GM21360 (cell line): ENCODE measurements at regions not wholly inside any gene's neighbourhood (a gene's known extent, or its start where the extent isn't known, plus 50 kb on each side); places are given as distances from the start of the nearest gene placed in this dataset.
"Not testable (repeated sequence)": the region's sequence is repeated elsewhere in the genome, so short reads cannot be mapped to it uniquely, and the experiment has no call there.

ENCODE experiments used
- ATAC-seq: cut with Tn5 transposase; IDR thresholded peaks from one replicate; pipeline ENCODE4 v1.9.1; 2021; ENCODE audit warnings: mild to moderate bottlenecking, moderate library complexity; ENCODE audit not compliant: unreplicated experiment

DNA sequence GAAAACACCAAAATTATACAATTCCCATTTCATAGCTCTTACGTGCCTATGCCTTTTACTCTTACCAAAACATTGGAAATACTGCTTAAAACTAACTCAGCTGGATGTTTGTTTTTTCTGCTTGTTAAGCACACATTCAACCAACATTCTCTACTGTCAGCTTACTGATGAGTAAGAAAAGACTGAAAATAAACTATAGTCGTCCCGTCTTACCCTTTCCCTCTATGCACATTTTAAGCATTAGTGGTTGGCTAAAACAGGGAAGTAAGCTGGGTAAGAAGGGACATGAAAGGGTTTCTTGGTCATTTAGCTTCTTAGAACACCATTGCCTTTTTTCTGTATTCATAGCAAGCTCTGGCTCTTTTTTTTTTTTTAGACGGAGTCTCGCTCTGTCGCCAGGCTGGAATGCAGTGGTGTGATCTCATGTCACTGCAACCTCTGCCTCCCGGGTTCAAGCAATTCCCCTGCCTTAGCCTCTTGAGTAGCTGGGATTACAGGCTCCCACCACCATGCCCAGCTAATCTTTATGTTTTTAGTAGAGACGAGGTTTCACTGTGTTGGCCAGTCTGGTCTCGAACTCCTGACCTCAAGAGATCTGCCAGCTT lies 232.1 kb upstream of the PCSK5 start:
- no peak for ATAC-seq

DNA sequence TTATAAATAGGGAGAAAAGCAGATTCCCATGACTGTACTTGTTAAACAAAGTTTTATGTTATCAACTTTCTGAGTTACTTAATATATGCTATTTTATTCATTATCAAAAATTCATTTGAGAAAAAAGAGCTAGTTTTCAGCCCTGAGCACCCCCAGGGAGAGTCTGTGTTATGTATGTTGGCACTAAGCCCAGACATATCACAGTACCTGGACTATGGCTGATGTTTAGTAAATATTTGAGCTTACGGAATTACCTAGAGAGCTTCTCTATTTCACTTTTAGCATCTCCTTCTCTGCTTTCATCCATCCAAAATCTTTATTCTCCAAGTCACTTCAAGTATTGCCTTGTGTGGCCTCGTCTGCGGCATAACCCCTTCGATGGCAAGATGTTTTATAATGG lies 225.9 kb upstream of the PCSK5 start:
- ATAC-seq, result no peak

DNA sequence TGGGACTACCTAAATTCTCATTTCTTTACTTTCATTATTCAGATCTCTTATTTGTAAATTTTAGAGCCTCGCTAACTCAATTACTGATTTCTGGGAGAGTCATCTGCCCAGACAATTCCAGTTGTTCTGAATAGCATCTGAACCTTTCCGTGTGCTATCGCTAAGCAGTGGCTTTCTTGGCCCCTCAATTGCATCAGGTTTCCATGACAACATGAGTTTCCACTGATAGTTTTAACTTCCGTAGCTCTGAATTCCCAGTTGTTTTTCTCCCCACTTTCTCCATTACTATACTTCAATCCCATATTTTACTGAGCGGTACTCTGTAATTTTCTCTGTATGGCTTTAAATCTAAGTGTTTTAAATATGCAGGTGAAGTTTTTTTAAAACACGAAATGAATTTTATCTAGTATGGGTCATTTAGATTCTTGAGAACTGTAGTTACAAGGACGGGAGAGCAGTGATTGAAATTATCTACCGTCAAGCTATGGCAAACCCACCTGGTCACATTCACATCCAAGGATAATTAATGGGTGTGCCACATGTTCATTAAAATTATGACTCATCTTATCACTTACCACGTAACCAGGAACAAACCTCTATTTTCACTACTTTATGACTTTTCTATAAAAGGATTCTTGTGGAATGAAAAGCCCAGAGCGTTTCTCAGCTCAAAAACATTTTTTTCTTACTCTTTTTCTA lies 223.5 kb upstream of the PCSK5 start:
- ATAC-seq, result no peak

DNA sequence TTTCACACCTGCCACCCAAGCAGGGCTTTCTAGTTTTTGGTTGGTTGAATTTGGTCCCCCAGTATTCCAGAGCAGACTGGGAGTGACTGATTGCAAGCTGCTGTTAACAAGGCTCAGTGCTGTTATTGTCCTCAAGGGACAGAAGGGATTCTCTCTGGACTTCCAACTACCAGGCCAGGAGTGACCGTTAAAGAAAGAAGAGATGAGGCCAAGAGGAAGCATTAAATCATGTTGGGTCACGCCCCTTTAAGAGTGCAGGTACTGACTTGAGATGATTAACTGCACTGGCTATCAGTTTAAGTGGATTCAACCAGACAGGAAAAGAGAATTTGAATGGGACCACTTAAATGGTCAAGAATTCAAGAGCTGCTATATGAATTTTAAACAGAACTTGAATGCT lies 220.8 kb upstream of the PCSK5 start:
- ATAC-seq, result no peak

DNA sequence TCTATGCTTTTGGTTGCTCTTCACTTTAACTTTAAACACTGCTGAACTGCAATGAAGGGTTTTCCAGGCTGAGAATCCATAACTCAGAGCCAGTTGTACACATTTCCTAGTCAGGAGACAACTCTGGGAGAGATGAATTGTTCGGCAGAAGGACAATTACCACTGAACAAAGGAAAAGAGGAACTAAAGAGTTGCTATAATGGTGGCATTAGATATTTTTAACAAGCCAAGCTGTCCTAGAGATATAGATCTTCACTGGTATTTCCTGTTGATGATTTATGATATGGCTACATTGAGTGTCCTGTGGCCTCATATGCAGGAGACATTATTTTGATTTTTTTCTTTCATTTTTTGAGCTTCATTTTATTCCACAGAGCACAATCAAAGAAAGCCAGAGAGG lies 219.1 kb upstream of the PCSK5 start:
- no peak for ATAC-seq

DNA sequence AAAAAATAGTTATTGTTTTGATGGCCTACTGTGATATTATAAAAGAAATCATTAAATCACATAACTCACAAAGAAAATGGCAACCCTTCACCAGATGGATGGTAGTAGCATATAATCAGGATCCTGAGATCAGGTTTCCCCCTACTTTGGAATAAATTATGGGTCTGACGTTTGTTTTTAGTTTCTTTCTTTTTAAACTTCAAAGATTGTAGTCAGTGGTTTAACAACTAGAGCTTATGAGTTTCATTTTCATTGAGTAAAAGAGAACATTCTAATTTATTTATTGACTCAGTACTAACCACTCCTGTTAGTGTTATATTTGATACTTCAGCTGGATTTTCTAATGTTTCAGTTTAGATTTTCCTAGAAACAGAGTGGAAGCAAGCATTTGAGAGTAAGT lies 218.0 kb upstream of the PCSK5 start:
- ATAC-seq, result no peak

DNA sequence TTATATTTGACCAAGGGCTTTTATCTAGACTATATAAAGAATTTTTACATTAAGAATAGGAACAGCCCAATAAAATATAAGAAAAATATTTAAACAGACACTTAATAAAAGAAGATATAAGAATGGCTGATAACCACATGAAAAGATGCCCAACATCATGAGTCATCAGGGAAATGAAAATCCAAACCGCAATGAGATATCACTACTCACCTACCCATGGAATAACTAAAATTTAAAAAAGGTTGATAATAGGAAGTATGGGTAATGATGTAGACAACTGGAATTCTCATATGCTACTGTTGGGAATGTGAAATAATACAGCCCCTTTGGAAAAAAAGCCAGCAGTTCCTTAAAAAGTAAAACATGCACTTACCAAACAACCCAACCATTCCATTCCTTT lies 206.9 kb upstream of the PCSK5 start:
- ATAC-seq, result no peak

DNA sequence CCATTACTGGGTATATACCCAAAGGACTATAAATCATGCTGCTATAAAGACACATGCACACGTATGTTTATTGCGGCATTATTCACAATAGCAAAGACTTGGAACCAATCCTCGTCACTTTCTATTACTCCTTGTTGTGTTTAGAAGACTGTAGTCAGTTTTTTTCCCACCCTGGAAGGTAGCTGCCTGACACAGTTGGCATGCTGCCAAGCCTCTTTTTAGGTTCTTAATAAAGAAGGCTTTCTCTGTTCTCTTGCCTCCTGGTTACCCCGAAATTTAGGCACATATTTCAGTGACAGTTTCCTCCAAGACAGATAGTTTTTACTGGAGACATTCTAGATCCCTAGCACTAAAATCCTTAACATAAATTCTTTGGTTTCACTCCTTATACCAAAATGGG lies 205.4 kb upstream of the PCSK5 start:
- ATAC-seq, result no peak

DNA sequence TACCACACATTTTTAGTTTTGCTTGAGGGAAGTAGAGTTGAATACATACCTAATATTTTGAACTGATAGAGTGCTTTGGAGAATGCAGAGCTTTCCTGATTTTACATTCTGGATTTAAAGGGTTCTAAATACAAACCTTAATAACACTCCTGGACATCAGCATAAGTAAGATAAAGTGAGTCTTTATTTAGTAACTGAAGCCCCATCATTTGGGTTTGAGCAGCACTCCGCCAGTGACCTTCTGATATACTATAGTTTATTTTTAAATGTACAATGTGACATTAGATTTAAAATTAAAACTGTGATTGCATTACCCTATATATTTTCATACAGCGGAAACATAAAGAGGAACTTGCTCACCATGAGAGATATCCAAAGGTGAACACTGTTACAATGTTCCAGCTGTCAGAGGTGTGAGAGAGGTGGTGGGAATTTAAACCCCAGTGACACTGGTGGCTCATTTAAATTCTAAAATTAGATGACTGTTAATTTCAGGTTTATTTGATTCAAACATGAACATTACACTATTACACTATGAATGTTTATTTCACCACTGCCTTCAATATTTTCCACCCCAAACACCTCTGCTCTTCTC lies 203.0 kb upstream of the PCSK5 start:
- no peak for ATAC-seq

DNA sequence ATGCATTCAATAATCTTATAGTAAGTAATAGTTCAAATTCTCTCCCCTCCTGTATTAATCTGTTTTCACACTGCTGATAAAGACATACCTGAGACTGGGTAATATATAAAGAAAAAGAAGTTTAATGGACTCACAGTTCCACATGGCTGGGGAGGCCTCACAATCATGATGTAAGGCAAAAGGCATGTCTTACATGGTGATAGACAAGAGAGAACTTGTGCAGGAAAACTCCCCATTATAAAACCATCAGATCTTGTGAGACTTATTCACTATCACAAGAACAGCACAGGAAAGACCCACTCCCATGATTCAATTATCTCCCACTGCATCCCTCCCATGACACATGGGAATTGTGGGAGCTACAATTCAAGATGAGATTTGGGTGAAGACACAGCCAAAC lies 199.9 kb upstream of the PCSK5 start:
- not testable (repeated sequence) for ATAC-seq

DNA sequence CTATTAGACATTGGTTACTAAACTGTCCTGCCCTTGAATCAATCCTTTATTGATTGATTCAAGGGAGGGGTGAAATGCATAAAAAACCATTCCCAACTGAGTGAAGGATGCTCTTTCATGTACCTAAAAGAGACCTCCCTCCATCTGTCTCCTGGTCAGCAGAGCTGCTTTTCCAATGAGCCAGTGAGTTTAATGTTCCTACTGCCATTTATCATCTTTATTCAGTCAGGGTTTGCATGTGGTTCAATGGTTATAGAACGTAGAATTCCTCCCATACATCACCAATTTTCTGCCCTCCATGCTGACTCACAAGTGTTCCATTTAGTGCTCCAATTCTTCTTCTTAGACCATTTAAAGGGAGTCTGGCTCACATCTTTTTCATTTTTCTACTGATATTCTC lies 199.1 kb upstream of the PCSK5 start:
- no peak for ATAC-seq

DNA sequence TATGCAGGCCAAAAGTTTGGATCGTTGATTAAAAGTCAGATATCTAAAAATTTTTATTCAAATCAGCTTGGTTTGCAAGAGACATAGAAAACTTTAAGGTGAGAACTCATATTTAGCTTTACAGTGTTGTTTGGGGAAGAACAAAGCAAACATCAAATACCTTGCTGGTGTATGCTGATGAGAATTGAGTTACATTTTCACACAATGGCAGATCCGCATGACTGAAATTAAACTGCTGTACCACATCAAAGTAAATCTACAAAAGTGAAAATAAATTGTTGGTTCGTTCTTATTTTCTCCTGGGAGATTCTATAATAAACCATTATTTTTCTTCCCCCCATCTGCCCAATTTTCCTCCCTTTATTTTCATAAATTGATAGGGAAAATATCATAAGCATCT lies 198.2 kb upstream of the PCSK5 start:
- no peak for ATAC-seq

DNA sequence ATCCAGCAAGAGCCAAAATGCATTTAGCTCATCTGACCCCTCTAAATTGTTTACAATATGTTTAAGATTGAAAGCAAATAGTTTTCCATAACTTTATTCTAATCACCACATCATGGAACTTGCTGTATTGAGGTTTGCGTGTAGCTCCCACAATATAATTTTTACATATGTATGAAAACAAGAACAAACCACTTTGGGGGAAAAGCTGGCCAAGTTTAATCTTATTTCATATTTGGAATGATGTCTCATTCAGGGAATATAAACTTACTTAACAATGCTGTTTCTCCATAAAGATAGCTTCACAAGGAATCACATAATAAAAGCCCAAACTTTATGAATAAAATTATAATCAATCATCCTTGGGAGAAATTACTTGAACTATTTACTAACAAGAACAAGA lies 194.6 kb upstream of the PCSK5 start:
- no peak for ATAC-seq

DNA sequence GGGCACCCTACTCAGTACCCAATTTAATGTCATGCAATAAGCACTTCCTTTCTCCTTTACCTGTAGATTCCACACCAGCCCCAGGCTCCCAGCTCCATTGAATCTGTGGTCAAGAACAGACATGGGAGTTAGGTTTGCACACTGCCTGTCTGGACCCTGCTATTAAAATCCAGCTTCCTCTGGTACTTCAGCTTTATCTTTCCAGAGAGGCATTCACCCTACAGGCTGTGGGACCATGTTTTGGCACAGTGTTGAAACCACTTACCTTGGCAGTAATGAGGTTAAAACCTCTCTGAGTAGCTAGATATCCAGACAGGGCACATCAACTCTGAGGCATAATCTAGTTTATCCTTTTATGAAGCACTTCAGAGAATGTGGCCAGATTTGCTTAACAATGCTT lies 191.5 kb upstream of the PCSK5 start:
- ATAC-seq, result no peak

DNA sequence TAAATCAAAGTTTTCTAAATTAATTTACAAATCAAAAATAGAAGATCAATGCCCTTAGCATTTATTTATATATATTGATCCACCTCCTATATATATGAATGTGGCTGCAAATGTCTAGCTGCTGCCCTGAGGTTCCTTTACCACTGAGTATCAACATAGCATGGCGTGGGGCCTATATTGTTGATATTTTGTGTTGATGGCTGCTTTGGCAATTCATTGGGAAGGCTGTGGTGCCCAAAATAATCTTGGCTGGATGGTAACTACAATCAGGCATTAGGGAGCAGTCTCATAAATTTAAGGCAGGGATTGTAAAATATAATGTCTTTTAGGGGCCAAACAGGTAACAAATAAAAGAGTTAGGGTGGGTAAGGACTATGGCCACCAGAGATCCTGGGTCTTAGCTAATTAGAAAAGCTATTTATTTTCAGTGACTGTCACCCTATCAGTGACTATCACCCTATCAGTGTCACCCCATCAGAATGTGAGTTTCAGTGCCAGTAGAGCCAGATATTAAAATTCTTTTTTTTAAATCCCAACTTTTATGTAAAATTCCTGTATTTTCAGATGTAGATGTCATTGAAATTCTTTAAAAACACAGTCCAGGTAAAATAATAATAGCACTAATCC lies 190.7 kb upstream of the PCSK5 start:
- ATAC-seq, result no peak

DNA sequence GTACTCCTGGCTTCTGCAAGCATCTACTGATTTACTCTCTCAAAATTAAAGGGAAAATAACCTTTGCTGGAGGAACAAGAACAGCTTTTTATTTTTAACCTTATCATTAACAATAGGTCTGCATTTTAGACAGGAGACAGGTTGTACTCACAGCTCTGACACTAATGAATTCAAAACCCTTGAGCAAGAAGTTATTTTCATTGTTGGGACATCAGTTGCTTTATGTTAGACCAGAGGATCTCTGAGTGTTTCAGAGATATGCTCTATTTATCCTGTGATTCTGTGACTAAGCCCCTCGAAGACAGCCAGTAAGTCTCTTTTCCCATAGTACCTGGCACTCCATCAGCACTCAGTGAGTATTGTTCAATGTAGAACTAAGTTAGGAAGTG lies 190.2 kb upstream of the PCSK5 start:
- no peak for ATAC-seq

DNA sequence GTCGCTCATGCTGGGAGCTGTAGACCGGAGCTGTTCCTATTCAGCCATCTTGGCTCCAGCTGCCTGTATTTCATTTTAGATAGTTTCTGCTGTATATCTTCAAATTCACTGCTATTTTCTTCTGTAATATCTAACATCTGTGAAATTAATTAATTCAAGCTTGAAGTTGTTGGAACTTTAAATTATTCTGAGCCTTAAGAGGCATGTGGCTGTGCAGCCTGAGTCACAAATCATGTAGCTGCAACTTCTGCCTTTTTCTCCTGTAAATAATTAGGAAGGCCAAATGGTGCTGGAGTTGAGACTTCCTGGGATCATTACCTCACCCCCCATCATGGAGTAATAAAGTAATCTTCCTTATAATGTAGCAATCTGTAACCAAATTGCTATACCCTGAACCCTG lies 183.3 kb upstream of the PCSK5 start:
- no peak for ATAC-seq

DNA sequence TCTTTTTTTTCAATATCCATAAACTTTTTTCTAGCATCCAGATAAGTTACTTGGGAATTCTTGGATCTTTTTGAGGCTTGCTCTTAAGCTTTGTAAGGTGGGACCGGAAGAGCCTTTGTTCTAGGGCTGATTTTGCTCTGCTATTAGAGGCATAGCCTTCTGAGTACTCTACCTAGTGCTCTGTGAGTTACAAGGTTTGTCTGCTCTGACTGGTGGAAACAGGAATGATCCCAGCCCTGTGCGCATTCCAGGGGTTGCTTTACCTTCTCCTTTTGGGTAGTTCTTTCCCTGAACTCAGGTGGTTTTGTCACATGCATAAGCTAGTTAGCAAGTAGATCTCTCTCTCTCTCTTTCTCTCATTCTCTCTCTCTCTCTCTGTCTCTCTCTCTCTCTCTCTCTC lies 180.8 kb upstream of the PCSK5 start:
- no peak for ATAC-seq

DNA sequence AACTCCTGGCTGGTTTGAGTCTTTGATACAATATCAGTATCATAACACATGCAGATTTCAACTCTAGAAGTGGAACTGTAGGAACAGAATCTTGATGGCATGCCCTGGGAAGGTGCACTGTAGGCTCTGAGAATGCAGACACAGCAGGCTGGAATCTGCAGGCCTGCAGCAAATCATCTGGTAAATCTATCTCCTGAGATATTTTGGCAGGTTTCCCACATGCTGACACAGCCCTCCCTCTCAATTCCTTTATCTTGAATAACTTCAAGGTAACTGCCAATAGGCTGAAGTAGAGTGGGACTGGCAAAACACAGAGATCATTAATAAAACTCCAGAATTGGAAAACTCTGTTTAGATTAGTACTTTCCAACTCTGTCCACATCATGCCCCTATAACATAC lies 177.8 kb upstream of the PCSK5 start:
- no peak for ATAC-seq

DNA sequence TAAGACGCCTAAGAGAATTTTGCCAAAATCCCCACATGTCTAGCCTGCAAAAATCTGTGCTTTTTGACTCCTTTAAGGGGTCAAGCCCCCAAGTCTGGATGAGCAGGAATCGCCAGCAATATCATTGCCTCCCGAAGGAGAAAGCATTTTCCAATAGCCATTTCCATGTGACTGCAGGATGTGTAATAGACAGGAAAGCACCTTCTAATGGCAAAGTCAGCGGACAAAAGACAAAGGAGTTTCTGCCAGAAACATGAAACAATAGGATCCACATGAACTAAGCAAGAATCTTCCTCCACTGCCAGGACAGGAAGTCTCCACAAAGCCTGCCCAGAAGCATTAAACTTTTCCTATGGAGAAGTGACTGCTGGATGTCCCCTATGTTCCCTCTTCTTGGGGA lies 177.1 kb upstream of the PCSK5 start:
- ATAC-seq, result no peak

DNA sequence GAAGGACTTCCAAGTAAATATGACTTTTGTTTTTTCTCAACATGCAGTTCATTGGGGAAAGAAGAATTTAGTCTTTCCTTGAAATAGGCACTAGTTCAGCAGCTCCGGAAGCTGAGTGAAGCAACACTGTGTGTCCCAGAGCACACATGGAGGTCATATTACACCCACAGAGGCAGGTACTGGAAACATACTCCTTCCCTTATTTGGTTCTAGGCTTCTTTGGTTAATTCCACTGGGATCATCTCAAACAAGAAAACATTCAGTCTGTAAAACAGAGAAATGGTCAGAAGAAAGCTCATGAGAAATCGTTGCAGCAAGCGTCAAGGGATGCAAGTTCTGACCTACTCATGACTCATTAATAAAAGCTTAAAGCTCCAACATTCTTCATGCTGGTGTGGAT lies 175.1 kb upstream of the PCSK5 start:
- no peak for ATAC-seq

DNA sequence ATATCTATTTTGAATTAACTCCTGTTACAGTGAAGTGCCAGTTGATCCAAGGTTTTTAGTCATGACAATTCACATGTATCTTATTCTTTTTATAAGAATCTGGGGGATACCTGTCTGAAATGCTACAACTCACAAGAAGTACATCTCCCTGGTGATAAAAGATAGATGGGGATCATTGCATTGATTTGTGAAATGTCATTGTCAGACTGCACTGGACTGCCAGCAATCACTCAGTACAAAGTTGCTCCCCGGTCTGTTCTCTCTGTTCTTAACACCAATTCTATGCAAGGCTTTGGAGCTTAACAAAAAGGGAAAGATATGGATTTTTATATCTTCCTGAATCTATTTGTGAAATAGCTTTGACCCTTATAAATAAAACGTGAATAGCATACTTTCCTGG lies 171.8 kb upstream of the PCSK5 start:
- no peak for ATAC-seq
